Karpas-422 (cell line): ENCODE measurements at regions not wholly inside any gene's neighbourhood (a gene's known extent, or its start where the extent isn't known, plus 50 kb on each side); places are given as distances from the start of the nearest gene placed in this dataset. TPM values are rescaled to one million over a fixed set of nuclear protein-coding genes. Genes with fewer than 3 reads are reported as not detected.

Experiments used
- DNase-seq: peaks from one replicate; pipeline ENCODE4 v3.0.0-alpha.2; 2015
- H2AFZ ChIP-seq: fragments of 200-600 bp; sonication (generic); 2 replicates; pipeline ENCODE4 v1.6.1; 2014; ENCODE audit warnings: antibody characterized with exemption, low read length, mixed read lengths
- H3K27ac ChIP-seq: fragments of 200-600 bp; sonication (generic); 2 replicates; pipeline ENCODE4 v1.5.1; 2014; ENCODE audit warnings: mild to moderate bottlenecking, low read length, moderate library complexity
- H3K27me3 ChIP-seq: fragments of 200-600 bp; sonication (generic); 2 replicates; pipeline ENCODE4 v1.6.1; 2014; ENCODE audit warnings: low read length, mixed read lengths
- H3K36me3 ChIP-seq: fragments of 200-600 bp; sonication (generic); 2 replicates; pipeline ENCODE4 v1.6.1; 2014; ENCODE audit warnings: low read length, mixed read lengths; ENCODE audit not compliant: insufficient read depth
- H3K4me1 ChIP-seq: fragments of 200-600 bp; sonication (generic); 2 replicates; pipeline ENCODE4 v1.6.1; 2014; ENCODE audit warnings: mild to moderate bottlenecking, low read length, mixed read lengths
- H3K4me2 ChIP-seq: fragments of 200-600 bp; sonication (generic); 2 replicates; pipeline ENCODE4 v1.6.1; 2014; ENCODE audit warnings: low read length, low read depth, mild to moderate bottlenecking; ENCODE audit not compliant: poor library complexity, severe bottlenecking
- H3K4me3 ChIP-seq: fragments of 200-600 bp; sonication (generic); 2 replicates; pipeline ENCODE4 v1.5.1; 2014; ENCODE audit warnings: mild to moderate bottlenecking, antibody characterized with exemption, low read length, mixed read lengths
- H3K79me2 ChIP-seq: fragments of 200-600 bp; sonication (generic); 2 replicates; pipeline ENCODE4 v1.6.1; 2014; ENCODE audit warnings: mild to moderate bottlenecking, low read length, mixed read lengths
- H3K9ac ChIP-seq: fragments of 200-600 bp; sonication (generic); 2 replicates; pipeline ENCODE4 v1.6.0; 2014; ENCODE audit warnings: low read length
- H3K9me2 ChIP-seq: fragments of 200-600 bp; sonication (generic), shearing (Covaris generic); replicated peaks from 2 replicates; pipeline ENCODE4 v1.6.0; 2014; ENCODE audit warnings: mild to moderate bottlenecking, low read length, moderate library complexity; ENCODE audit not compliant: insufficient read depth
- H3K9me3 ChIP-seq: fragments of 300-700, 200-600 bp; sonication (generic); 2 replicates; pipeline ENCODE4 v1.6.1; 2014; ENCODE audit warnings: low read length, mixed read lengths
- H4K20me1 ChIP-seq: fragments of 200-600 bp; sonication (generic); 2 replicates; pipeline ENCODE4 v1.6.1; 2014; ENCODE audit warnings: mild to moderate bottlenecking, antibody characterized with exemption, low read length, low read depth; ENCODE audit not compliant: insufficient read depth
- small RNA-seq: library from RNA; depleted of rRNA; stranded (forward); fragments of <200 nt; gene quantifications from one replicate; pipeline ENCODE3, GENCODE V24; 2014

GRCh38 chr2:12657560-12657959, 59.2 kb upstream of the TRIB2 start:
- no peaks in the 10 kb centered on the region for H3K27me3 ChIP-seq
- no peak for DNase-seq
- H3K9me3 ChIP-seq, result no peaks in the 10 kb centered on the region
- H3K79me2 ChIP-seq, result no peaks in the 10 kb centered on the region
- no peak overlapping the region for H3K27ac ChIP-seq
- no peaks in the 10 kb centered on the region for H4K20me1 ChIP-seq
- no peak overlapping the region for H3K4me3 ChIP-seq
- H3K36me3 ChIP-seq, result no peaks in the 10 kb centered on the region
- no peaks in the 10 kb centered on the region for H3K9me2 ChIP-seq
- H3K9ac ChIP-seq, result no peak overlapping the region
- no peaks in the 10 kb centered on the region for H3K4me1 ChIP-seq
- no peak overlapping the region for H2AFZ ChIP-seq
- no peak overlapping the region for H3K4me2 ChIP-seq

GRCh38 chr2:12658310-12658945, 58.3 kb upstream of the TRIB2 start:
- H3K27ac ChIP-seq, result no peak overlapping the region
- no peak overlapping the region for H3K4me2 ChIP-seq
- H2AFZ ChIP-seq, result no peak overlapping the region
- no peaks in the 10 kb centered on the region for H3K27me3 ChIP-seq
- no peaks in the 10 kb centered on the region for H3K9me2 ChIP-seq
- no peak for DNase-seq
- H3K9ac ChIP-seq, result no peak overlapping the region
- H3K4me1 ChIP-seq, result no peaks in the 10 kb centered on the region
- no peaks in the 10 kb centered on the region for H3K36me3 ChIP-seq
- H4K20me1 ChIP-seq, result no peaks in the 10 kb centered on the region
- H3K4me3 ChIP-seq, result no peak overlapping the region
- no peaks in the 10 kb centered on the region for H3K9me3 ChIP-seq
- no peaks in the 10 kb centered on the region for H3K79me2 ChIP-seq

GRCh38 chr2:12661489-12661888, 55.2 kb upstream of the TRIB2 start:
- Histone ChIP-seq H3K4me2 (no peak overlapping the region), H3K79me2 (no peaks in the 10 kb centered on the region), H3K36me3 (no peaks in the 10 kb centered on the region), H3K9ac (no peak overlapping the region), H3K27me3 (no peaks in the 10 kb centered on the region), H3K4me1 (no peaks in the 10 kb centered on the region), H3K9me3 (no peaks in the 10 kb centered on the region), H4K20me1 (no peaks in the 10 kb centered on the region), H3K4me3 (no peak overlapping the region), H3K9me2 (no peaks in the 10 kb centered on the region), H2AFZ (no peak overlapping the region), H3K27ac (no peak overlapping the region)
- DNase-seq, result no peak

GRCh38 chr2:12663306-12664037, 53.3 kb upstream of the TRIB2 start:
- no peak overlapping the region for H3K9ac ChIP-seq
- H4K20me1 ChIP-seq, result no peaks in the 10 kb centered on the region
- H3K27me3 ChIP-seq, result no peaks in the 10 kb centered on the region
- no peak overlapping the region for H2AFZ ChIP-seq
- H3K27ac ChIP-seq, result no peak overlapping the region
- H3K4me2 ChIP-seq, result no peak overlapping the region
- H3K9me2 ChIP-seq, result no peaks in the 10 kb centered on the region
- no peaks in the 10 kb centered on the region for H3K36me3 ChIP-seq
- no peaks in the 10 kb centered on the region for H3K4me1 ChIP-seq
- DNase-seq, result no peak
- no peaks in the 10 kb centered on the region for H3K79me2 ChIP-seq
- no peaks in the 10 kb centered on the region for H3K9me3 ChIP-seq
- no peak overlapping the region for H3K4me3 ChIP-seq

GRCh38 chr2:12665334-12665733, 51.4 kb upstream of the TRIB2 start:
- Histone ChIP-seq H3K27ac (no peak overlapping the region), H4K20me1 (no peaks in the 10 kb centered on the region), H3K9me3 (no peaks in the 10 kb centered on the region), H2AFZ (no peak overlapping the region), H3K4me2 (no peak overlapping the region), H3K9ac (no peak overlapping the region), H3K36me3 (no peaks in the 10 kb centered on the region), H3K4me3 (no peak overlapping the region), H3K79me2 (no peaks in the 10 kb centered on the region), H3K4me1 (no peaks in the 10 kb centered on the region), H3K27me3 (no peaks in the 10 kb centered on the region; the same call in 1 of the 2 replicates), H3K9me2 (no peaks in the 10 kb centered on the region)
- DNase-seq, result no peak

GRCh38 chr2:12666445-12666844, 50.3 kb upstream of the TRIB2 start:
- no peak overlapping the region for H3K27ac ChIP-seq
- no peak for DNase-seq

More at GRCh38 chr2:12666445-12666844, 50.3 kb upstream of the TRIB2 start:
- no peaks in the 10 kb centered on the region for H4K20me1 ChIP-seq
- H3K9me2 ChIP-seq, result no peaks in the 10 kb centered on the region
- no peak overlapping the region for H3K9ac ChIP-seq
- no peaks in the 10 kb centered on the region for H3K79me2 ChIP-seq
- H3K27me3 ChIP-seq, result no peaks in the 10 kb centered on the region; the same call in 1 of the 2 replicates
- H3K4me2 ChIP-seq, result no peak overlapping the region
- no peak overlapping the region for H2AFZ ChIP-seq
- no peak overlapping the region for H3K4me3 ChIP-seq
- H3K4me1 ChIP-seq, result no peaks in the 10 kb centered on the region
- no peaks in the 10 kb centered on the region for H3K9me3 ChIP-seq
- H3K36me3 ChIP-seq, result no peaks in the 10 kb centered on the region

Small RNA genes in the stretch of these regions (small RNA-seq; reads per million reads assigned to genes)
- gene MIR3681 (9.8 reads per million, percentile 91 among the genes with 10 or more reads in this experiment), gene RF00093 (not detected), gene RNU6-843P (not detected)
